ENCODE measurements at regions not wholly inside any gene's neighbourhood (a gene's known extent, or its start where the extent isn't known, plus 50 kb on each side); places are given as distances from the start of the nearest gene placed in this dataset.

DNA sequence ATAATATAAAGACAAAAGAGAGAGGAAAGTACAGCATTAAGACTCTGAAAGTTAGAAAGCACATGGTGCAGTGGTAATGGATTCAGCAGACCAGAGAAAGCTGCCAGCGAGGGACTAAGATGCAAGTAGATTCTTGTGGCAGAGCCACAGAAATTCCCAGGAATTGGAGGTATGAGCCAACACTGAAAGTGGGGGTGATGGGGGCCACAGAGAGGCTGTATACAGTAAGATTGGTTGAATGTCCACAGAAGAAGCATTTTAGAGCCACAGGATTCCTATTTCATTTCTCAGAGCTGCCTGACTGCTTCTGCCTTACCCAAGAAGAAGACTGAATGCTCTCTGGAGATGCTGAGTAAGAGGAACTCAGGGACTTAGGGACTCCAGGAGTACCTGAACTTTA lies 295.0 kb downstream of the LMO7 start:
- no peak for DNase-seq (ENCODE audit: low read depth in 4 of 4, low spot score in 3 of 4)

DNA sequence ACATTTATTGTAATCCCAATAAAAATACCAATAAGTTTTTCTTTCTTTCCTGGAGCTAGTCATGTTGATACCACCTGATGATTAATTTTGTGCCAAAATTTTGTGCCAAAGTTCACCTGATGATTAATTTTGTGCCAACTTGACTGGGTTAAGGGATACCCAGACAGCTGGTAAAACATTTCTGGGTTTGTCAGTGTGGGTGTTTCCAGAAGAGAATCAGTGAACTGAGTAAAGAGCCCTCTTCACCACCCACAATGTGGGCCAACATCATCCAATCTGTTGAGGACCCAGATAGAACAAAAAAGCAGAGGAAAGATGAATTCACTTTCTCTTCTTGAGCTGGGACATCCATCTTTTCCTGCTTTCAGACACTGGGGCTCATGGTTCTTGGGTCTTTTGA lies 292.9 kb downstream of the LMO7 start:
- no peak for DNase-seq (ENCODE audit: low read depth in 4 of 4, low spot score in 3 of 4)

DNA sequence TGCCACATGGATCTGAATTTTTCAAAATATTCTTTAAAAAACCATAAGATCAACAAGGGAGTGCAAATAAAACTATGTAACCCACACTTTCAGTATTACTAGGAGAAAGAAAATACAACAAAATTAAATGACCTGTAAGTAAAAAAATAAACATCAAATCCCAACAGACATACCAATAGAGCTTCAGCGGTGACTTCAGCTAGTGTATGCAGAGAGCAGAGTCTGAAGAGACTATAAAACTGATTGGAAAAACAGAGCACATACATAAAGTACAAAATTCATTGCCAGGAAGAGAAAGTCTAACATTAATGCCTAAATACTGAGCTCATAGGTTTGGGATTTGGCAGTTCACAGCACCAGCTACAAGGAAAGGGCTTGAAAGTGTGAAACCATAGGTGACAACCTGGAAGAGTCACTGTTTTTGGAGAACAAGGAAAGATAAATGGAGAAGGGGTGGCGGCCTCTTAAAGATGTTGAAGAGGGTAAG lies 291.1 kb downstream of the LMO7 start:
- no peak for DNase-seq (ENCODE audit: low read depth in 4 of 4, low spot score in 3 of 4)

DNA sequence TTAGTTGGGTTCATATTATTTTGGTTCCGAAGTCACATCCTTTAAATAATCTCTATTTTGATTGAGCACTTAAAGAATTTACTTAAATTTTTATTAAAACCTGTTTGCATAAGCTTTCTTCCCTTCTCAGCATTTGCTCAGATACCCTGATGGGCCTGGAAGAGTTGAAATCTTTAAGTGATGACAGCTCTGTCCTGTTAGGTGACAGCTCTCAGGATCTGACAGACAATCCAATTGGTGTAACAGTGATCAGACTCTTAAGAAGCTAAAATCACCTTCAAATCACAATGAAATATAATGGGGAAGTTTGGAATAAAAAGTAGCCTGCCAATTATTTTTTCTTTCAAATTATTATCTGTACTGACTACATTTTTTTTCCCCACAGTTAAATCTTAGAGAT lies 284.4 kb downstream of the LMO7 start:
- DNase-seq (ENCODE audit: low read depth in 4 of 4, low spot score in 3 of 4), result no peak

DNA sequence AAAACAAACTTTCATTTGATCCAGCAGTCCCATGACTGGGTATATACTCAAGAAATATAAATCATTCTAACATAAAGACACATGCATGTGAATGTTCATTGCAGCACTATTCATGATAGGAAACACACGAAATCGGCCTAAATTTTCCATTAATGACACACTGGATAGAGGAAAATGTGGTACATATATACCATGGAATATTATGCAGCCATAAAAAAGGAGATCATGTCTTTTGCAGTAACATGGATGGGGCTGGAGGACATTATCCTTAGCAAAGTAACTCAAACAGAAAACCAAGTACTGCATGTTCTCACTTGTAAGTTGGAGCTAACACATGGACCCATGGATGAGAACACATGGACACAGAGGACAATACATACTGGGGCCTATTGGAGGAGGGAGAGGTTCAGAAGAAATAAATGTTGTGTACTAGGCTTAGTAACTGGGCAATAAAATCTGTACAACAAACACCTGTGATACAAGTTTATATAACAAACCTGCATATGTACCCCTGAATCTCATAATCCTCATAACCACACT lies 283.6 kb downstream of the LMO7 start:
- no peak for DNase-seq (ENCODE audit: low read depth in 4 of 4, low spot score in 3 of 4)

DNA sequence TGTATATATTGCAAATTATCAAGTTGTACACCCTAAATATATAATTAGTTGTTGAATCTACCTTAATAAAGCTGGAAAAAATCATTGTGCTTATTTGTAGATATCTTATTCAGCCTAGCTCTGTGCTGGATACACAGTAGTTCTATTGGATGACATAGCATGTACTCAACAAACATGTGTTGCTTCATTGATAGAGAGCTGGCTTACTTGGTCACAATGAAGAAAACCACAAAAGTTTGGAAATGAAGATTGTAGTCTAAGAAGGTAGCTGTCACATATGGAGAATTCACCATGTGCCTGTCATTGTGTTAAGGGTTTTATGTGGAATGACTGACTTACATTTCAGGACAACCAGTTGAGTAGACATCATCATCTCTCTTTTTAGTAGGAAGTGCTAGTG lies 278.9 kb downstream of the LMO7 start:
- no peak for DNase-seq (ENCODE audit: low read depth in 4 of 4, low spot score in 3 of 4)

DNA sequence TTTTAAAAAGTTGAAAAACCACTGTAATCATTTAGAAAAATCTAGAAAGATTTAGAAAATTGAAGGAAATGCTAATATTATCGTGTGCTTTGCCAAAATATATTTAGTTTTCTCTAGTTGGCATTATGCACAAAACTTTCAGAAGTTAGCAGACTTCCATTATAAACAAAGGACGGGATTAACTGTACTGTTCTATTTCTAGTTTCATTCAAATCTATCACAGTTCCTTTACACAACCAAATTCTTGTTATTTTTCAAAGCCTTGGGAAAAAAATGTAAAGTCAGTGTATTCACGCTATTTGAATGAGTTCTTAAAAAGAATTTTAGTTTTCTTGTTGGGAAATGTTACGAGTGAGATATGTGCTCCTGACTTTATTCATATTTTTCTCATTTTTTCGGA lies 277.8 kb downstream of the LMO7 start:
- no peak for DNase-seq (ENCODE audit: low read depth in 4 of 4, low spot score in 3 of 4)

DNA sequence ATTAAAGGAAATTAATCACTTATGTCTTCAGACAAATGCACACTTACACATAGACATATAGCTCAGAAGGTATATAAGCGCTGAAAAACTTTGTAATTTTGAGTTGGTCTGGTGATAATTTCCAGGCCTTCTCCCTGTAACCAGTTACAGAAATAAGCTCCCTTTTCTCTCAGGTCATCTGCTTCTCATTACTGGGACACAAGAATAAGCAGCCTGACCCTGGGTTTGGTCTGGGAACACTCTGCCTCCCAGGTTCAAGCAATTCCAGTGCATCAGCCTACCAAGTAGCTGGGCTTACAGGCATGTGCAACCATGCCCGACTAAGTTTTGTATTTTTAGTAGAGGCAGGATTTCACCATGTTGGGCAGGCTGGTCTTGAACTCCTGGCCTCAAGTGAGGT lies 274.5 kb downstream of the LMO7 start:
- DNase-seq (ENCODE audit: low read depth in 4 of 4, low spot score in 3 of 4), result no peak

All from right renal pelvis (tissue), 4 donors.